CD4-positive, alpha-beta T cell treated with Interleukin-12 subunit alpha and Interleukin-12 subunit beta, for 1 hour (primary cell): ENCODE measurements at regions not wholly inside any gene's neighbourhood (a gene's known extent, or its start where the extent isn't known, plus 50 kb on each side); places are given as distances from the start of the nearest gene placed in this dataset.
"Not testable (repeated sequence)": the region's sequence is repeated elsewhere in the genome, so short reads cannot be mapped to it uniquely, and the experiment has no call there.

ENCODE experiments used
- DNase-seq: peaks from one replicate; pipeline ENCODE4 v3.0.0-alpha.2; 2020

- no peak for DNase-seq
Measured at GRCh38 chr3:81884791-81885190, 123.3 kb upstream of the GBE1 start.

DNA sequence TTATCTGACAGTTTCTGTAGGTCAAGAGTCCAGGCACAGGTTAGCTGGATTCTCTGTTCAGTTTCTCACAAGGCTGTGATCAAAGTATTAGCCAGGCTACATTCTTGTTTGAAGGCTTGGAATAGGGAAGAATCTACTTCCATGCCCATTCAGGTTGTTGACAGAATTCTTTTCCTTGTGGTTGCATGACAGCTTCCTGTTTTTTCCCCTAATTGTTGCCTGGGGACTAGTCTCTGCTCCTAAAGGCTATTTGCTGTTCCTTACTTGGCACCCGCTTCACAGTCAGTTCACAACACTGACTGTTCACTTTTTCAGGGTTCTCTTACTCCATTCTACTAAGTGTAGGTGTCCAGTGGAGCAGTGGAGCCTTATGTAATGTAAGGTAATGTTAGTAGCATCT lies 115.4 kb upstream of the GBE1 start:
- DNase-seq = no peak

- DNase-seq = no peak
Measured at GRCh38 chr3:81874738-81875137, 113.3 kb upstream of the GBE1 start.

DNA sequence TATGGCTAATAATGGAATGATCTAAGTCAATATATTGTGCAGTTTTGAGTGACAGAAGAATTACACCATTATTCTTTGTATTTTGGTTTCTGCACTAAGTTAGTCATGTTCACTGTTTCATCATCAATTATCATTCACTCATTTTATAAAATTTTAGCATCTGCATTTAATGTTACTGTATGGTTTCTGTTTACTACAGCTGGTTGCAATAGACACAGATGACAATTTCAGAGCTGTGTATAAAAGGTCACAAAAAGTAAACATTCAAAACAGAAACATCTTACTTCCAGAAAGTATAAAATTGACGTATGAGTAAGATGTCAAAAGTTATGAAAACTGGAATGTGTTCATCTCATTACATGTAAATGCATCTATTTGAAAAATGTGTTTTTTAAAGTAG lies 111.1 kb upstream of the GBE1 start:
- no peak for DNase-seq

- DNase-seq = no peak
Measured at GRCh38 chr3:81871358-81872155, 110.1 kb upstream of the GBE1 start.

DNA sequence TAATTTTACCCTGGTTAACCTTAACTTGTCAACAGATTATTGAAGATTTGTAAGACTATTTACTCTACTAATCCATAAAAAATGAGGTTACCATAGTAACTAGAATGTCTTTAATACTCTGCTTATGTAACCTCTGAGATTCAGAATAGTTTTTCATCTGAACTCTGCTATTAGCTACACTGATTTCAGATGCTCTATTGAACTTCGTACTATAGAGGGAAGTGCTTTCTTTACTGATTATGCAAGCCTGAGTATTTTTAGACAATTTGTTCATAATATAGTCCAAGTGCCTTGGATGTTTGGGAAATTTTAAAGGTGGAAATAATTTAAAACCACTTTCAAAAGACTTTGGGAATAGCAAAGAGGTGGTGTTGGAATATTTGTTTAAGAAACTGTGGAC lies 107.9 kb upstream of the GBE1 start:
- no peak for DNase-seq

GRCh38 chr3:81868597-81868996 lies 107.2 kb upstream of the GBE1 start:
- DNase-seq = no peak

- no peak for DNase-seq
Measured at GRCh38 chr3:81867875-81868274, 106.4 kb upstream of the GBE1 start.

DNA sequence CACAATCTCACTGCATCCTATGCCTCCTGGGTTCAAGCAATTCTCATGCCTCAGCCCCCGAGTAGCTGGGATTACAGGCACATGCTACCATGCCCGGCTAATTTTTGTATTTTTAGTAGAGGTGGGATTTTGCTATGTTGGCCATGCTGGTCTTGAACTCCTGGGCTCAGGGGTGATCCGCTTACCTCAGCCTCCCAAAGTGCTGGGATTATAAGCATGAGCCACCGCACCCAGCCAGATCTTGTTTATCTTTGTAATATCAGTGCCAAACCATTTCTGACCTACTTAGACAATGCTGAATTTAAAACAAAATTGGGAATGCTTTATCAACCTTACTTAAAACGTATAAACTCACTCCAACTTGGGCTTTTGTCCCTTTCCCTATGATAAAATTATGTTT lies 103.7 kb upstream of the GBE1 start:
- not testable (repeated sequence) for DNase-seq

DNA sequence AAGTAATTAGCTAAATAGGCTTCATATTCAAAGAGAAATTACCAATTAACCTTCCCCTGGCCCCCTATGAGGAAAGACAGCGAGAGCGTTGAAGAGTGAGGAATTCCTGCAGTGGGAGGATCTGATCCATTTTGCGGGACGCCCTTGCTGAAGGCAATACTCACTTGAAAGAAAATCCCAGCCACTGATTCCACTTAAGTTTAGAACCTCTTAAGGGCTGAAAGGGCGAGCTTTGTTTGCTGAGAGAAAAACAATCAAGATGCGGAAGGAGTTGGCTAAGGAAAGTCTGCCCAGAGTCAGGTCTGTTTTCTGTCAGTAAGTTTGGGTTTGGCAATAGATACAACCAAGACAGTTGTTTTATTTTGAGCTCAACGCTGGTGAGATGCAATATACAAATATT lies 102.8 kb upstream of the GBE1 start:
- no peak for DNase-seq

- no peak for DNase-seq
Measured at GRCh38 chr3:81863756-81864155, 102.3 kb upstream of the GBE1 start.

GRCh38 chr3:81861593-81861992 lies 100.1 kb upstream of the GBE1 start:
- DNase-seq = no peak

GRCh38 chr3:81859524-81859923 lies 98.1 kb upstream of the GBE1 start:
- DNase-seq = no peak

- no peak for DNase-seq
Measured at GRCh38 chr3:81853431-81853830, 92.0 kb upstream of the GBE1 start.

DNA sequence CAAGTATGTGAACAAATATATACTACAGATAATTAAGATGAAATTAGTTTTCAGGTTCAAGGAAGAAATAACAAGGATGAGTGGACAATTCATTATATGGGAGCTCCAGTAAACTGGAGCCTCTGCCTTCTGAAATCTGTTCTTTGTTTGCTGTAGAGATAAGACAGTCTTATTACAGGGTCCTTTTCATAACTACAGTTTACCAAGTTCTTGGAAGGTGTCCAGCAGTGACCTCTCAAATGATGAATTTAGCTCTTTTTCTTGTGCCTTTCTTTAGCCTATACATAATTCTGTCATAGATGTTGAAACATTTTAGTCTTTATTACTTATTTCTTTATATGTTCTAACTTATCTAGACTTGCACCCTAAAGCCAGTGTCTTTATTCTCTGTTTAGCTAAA lies 89.7 kb upstream of the GBE1 start:
- DNase-seq = no peak

DNA sequence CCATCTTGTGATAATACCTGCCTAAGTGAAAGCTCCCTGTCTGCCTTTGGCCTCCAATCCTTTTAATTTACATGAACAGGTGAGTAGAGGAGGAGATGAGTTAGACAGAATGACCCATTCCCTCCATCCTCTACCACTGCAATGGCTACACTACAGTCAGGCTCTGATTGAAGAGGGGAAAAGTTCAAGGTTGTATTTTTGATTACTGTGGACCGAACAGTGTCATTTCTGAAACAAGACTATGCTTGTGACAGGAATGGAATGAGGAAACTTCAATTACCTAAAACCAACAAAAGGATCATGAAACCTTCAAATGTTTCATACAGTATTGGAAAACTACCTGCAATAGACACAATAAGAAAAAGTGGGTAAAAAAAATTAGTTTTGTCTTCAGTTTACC lies 85.5 kb upstream of the GBE1 start:
- no peak for DNase-seq

DNA sequence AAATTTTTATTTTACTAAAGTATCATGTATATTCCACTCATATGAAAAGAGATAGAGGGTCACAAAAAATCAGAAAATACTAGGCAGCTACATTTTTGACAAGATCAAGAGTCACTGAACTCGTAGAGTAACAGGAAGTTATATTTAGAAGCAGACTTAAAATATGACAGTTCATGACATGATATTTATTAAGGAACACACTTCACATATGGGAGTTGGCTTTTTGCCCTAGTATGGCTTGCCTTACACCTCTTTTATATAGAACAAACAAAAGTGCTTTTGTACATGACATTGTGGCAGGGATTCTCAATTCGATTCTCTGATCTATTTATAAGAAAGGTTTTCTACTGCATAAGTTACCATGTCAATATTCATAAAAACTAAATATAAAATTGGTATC lies 80.1 kb upstream of the GBE1 start:
- DNase-seq = no peak

DNA sequence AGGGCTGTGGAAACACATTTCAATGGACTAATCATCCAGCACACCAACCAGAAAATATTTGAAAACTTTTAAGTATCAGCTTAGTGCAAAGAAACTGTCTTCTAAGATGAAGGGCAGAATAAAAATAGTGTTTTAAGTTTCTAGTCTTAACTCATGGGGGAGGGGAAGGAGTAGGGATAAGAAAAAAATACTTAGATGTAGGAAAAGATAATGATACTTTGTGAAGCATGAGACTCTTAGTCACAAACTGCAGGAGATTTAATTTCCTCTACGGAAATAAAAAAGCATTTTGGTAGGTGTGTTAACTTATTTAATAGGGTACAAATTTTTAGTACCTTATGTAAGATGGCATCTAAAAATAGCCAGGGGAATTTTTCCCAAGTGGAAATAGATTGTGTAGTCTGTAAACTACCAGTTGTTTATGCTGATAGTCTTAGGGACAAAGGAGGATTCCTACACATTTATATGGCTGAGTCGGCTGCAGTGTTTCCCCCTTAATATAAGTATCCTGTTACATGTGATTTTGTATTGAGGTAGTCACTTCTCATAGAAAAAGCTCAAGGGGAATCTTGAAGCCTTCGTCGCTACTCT lies 78.2 kb upstream of the GBE1 start:
- no peak for DNase-seq

GRCh38 chr3:81838457-81838856 lies 77.0 kb upstream of the GBE1 start:
- DNase-seq = no peak

DNA sequence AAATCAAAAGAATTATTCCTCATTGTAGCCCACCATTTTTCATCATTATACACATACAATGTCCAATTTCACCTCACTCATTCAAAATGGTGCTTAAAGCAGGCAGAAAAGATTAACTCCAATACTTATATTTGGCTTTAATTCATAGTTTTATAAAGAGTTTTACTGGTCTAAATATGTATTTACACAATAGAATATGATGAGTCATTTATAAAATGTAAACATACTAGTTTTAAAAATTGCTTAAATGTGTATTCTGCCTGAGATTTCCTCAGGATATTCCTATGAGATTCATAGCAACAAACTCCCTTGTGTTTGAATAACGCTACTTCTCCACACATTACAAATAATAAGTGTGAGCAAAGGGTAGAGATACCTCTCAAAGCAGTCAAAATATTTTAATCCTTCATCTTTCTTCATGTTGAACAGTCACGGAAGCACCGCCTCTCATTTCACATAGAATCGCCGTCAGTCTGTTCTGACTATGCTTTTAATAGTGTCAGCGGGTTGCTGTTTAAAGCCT lies 75.7 kb upstream of the GBE1 start:
- DNase-seq = no peak

DNA sequence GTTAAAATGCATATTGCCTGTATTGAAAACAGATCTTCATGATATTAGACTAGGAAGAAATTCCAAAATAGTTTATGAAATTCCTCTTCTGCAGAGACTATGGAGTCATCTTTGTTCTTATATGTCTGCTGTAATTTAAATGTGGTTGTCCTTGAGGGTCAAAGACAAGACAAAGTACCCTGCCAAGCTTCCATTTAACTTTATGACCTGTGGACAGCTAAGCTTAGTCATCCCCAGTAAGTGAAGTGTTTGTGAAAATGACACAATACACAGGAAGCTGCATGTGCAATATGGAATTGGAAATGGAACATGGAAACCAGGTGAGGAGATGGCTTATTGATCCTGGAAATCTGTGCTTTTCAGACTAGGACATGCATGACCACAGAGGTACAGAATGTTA lies 68.5 kb upstream of the GBE1 start:
- no peak for DNase-seq

DNA sequence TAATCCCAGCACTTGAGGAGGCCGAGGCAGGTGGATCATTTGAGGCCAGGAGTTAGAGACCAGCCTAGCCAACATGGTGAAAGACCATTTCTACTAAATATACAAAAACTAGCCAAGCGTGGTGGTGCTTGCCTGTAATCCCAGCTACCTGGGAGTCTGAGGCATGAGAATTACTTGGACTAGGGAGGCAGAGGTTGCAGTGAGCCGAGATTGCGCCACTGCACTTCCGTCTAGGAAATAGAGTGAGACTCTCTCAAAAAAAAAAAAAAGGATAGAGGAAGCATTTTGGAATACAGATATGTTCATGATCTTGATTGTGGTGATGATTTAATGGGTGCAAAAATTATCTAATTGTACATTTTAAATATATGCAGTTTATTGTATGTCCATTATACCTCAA lies 67.8 kb upstream of the GBE1 start:
- not testable (repeated sequence) for DNase-seq

DNA sequence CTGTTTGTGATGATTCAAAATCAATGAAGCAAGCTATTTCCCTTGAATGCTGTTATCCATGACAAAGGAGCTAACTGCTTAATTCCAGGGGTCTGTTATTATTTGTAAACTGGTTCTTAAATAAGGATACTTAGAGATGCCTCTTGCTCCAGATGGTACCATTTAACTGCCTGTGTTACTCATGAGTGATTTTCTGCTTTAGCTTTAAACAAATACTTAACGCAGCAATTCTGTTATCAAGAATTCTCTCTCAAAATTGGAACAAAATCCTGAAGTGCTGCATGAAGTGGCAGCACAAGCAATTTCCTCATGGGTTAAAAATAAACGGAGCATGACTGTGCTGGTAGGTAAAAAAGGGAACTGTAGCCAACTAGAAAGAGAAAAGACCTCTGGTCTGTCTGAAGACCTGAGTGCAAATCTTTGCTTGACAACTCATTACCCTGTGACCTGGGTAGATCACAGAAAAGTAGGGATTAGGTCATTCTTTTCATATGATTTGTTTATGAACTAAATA lies 62.5 kb upstream of the GBE1 start:
- no peak for DNase-seq

DNA sequence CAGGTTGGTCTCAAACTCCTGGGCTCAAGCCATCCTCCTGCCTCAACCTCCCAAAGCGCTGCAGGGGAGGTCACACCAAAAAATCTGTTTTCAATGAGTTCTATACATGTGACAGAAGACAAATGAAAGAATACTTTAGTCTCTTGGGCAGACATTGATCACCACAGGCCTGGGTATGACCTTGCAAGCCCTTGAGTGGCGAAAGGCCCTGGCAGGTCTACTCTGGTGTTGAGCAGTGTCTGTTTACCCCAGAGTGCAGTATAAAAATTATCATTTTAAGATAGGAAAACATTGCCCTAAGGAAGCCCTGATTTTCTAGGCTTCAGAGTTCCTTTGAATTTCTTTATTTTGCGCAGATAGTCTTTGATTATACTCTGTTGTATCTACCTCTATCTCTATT lies 61.6 kb upstream of the GBE1 start:
- no peak for DNase-seq
